HCT116 (cell line): ENCODE measurements at regions not wholly inside any gene's neighbourhood (a gene's known extent, or its start where the extent isn't known, plus 50 kb on each side); places are given as distances from the start of the nearest gene placed in this dataset.

Source experiments
- ATAC-seq: fragments of 200-7000 bp; cut with Tn5 transposase; 2 replicates; pipeline ENCODE4 v1.9.1; 2020; ENCODE audit warnings: mild to moderate bottlenecking, moderate library complexity
- BruUV-seq: library from RNA; stranded (reverse); fragments of 400-500 nt; replicated peaks from 2 replicates; lab custom pipeline; 2021; lab: Mats Ljungman, UMichigan
- CTCF ChIA-PET: fragments of 300-600 bp; sonication (Branson Sonifier 250); formaldehyde crosslinking; loops from one replicate; lab custom pipeline; 2021; ENCODE audit warnings: antibody characterized with exemption; lab: Charles Lee
- POLR2A ChIA-PET: fragments of 300-600, 350-600 bp; sonication (Branson Sonifier 250); formaldehyde crosslinking; loops from one replicate; lab custom pipeline; 2021; ENCODE audit warnings: antibody characterized with exemption; lab: Charles Lee
- RAD21 ChIA-PET, 2 experiments: fragments of 300-600 bp; sonication (Branson Sonifier 250); formaldehyde crosslinking; loops; one replicate each; lab custom pipeline; 2023; ENCODE audit warnings: low total read pairs in 2 of 2; ENCODE audit not compliant: uncharacterized antibody in 2 of 2, unreplicated experiment in 2 of 2, low non-redundant PET in 1 of 2; lab: Charles Lee
- DNase-seq: peaks from one replicate; pipeline ENCODE4 v3.0.0-alpha.2; 2010; ENCODE audit warnings: low read depth, low spot score
- H2AFZ ChIP-seq: fragments of 200-600 bp; shearing (Covaris generic), sonication (generic); 2 replicates; pipeline ENCODE4 v1.6.1; 2017; ENCODE audit warnings: low read depth, mixed run types, mixed read lengths, antibody characterized with exemption, low read length; ENCODE audit not compliant: poor library complexity, severe bottlenecking
- H3K27ac ChIP-seq: 2 replicates; pipeline ENCODE4 v1.5.1; 2012; ENCODE audit warnings: low read depth, low read length
- H3K27me3 ChIP-seq: fragments of 200-600 bp; sonication (generic); 2 replicates; pipeline ENCODE4 v1.6.1; 2016; ENCODE audit warnings: mixed run types, low read length, mixed read lengths; ENCODE audit not compliant: insufficient read depth
- H3K36me3 ChIP-seq, 2 experiments: fragments of 200-500 bp in 1 of 2; fragments of 200-600 bp in 1 of 2; sonication (Bioruptor generic) in 1 of 2; sonication (generic) in 1 of 2; 2 replicates each; pipeline versions ENCODE4 v1.5.1 to v1.6.1; 2014 to 2016; ENCODE audit warnings: low read length in 2 of 2, inconsistent platforms in 1 of 2, mixed read lengths in 1 of 2, mixed run types in 1 of 2; ENCODE audit not compliant: insufficient read depth in 2 of 2, control insufficient read depth in 1 of 2
- H3K4me1 ChIP-seq, 2 experiments: fragments of 200-600 bp in 1 of 2; sonication (generic) in 1 of 2; 2 replicates each; pipeline versions ENCODE4 v1.5.1 to v1.6.1; 2012 to 2017; ENCODE audit warnings: low read length in 2 of 2, inconsistent platforms in 1 of 2, mild to moderate bottlenecking in 1 of 2, mixed read lengths in 1 of 2, mixed run types in 1 of 2, moderate library complexity in 1 of 2; ENCODE audit not compliant: insufficient read depth in 2 of 2, control insufficient read depth in 1 of 2
- H3K4me2 ChIP-seq: fragments of 200-600 bp; sonication (generic); 2 replicates; pipeline ENCODE4 v1.6.1; 2017; ENCODE audit warnings: mixed run types, low read length, mixed read lengths
- H3K4me3 ChIP-seq, 2 experiments: fragments of 200-600 bp in 1 of 2; sonication (generic) in 1 of 2; replicated peaks in 1 of 2; 2 replicates each; pipeline ENCODE4 v1.5.1; 2011 to 2016; ENCODE audit warnings: low read length in 2 of 2, control low read depth in 1 of 2, low read depth in 1 of 2, mild to moderate bottlenecking in 1 of 2, mixed read lengths in 1 of 2, mixed run types in 1 of 2
- H3K79me2 ChIP-seq: fragments of 200-600 bp; sonication (generic); 2 replicates; pipeline ENCODE4 v1.6.1; 2017; ENCODE audit warnings: mild to moderate bottlenecking, mixed run types, low read length, moderate library complexity, mixed read lengths; ENCODE audit not compliant: insufficient read depth
- H3K9ac ChIP-seq: fragments of 200-600 bp; sonication (generic); 2 replicates; pipeline ENCODE4 v1.6.1; 2016; ENCODE audit warnings: low read length, mixed read lengths
- H3K9me2 ChIP-seq: fragments of 200-600 bp; sonication (generic), shearing (Covaris generic); 2 replicates; pipeline ENCODE4 v1.6.1; 2017; ENCODE audit warnings: mixed run types, mild to moderate bottlenecking, moderate library complexity; ENCODE audit not compliant: insufficient read depth
- H3K9me3 ChIP-seq, 2 experiments: fragments of 200-500 bp in 1 of 2; fragments of 200-600 bp in 1 of 2; sonication (Bioruptor generic) in 1 of 2; sonication (generic) in 1 of 2; 2 replicates each; pipeline ENCODE4 v1.6.1; 2014 to 2017; ENCODE audit warnings: low read length in 2 of 2, mixed read lengths in 2 of 2, inconsistent platforms in 1 of 2, low read depth in 1 of 2, mild to moderate bottlenecking in 1 of 2, mixed run types in 1 of 2, moderate library complexity in 1 of 2; ENCODE audit not compliant: control insufficient read depth in 1 of 2, insufficient read depth in 1 of 2
- H4K20me1 ChIP-seq: fragments of 200-600 bp; sonication (generic), shearing (Covaris generic); 2 replicates; pipeline ENCODE4 v1.6.1; 2017; ENCODE audit warnings: mixed run types, mild to moderate bottlenecking, moderate library complexity; ENCODE audit not compliant: insufficient read depth
- ATF3 ChIP-seq: IDR thresholded peaks from 2 replicates; pipeline ENCODE4 v1.6.1; 2012
- SRF ChIP-seq: IDR thresholded peaks from 2 replicates; pipeline ENCODE4 v1.6.1; 2012; ENCODE audit warnings: low read depth
- TCF7L2 ChIP-seq: IDR thresholded peaks from 2 replicates; pipeline ENCODE4 v1.7.0; 2011; ENCODE audit warnings: borderline replicate concordance, inconsistent platforms; ENCODE audit not compliant: insufficient read depth, insufficient read length; ENCODE audit errors: extremely low read depth
- ZBTB33 ChIP-seq: IDR thresholded peaks from 2 replicates; pipeline ENCODE4 v1.6.1; 2011; ENCODE audit warnings: mild to moderate bottlenecking, low read length, moderate library complexity; ENCODE audit not compliant: insufficient replicate concordance; ENCODE audit errors: extremely low read depth
- intact Hi-C: fragments of 100-400 bp; cut with micrococcal nuclease; formaldehyde crosslinking; loops from 2 replicates; pipeline ENCODE4 v1.10.0; 2022
- TF ChIP-seq, protein P1 (sequence below): IDR thresholded peaks from 2 replicates; pipeline ENCODE4 v1.6.1; 2012
- TF ChIP-seq, protein P2 (sequence below), 3 experiments: fragments of 200-600 bp in 1 of 3; sonication (generic) in 1 of 3; IDR thresholded peaks in 2 of 3; conservative IDR thresholded peaks in 1 of 3; 2 replicates each; pipeline ENCODE4 v1.5.1; 2012 to 2017; ENCODE audit warnings: low read depth in 2 of 3, low read length in 2 of 3, antibody characterized with exemption in 1 of 3, borderline replicate concordance in 1 of 3, control low read depth in 1 of 3, mild to moderate bottlenecking in 1 of 3, mixed read lengths in 1 of 3, mixed run types in 1 of 3, moderate library complexity in 1 of 3; ENCODE audit not compliant: insufficient read depth in 1 of 3

DNA sequence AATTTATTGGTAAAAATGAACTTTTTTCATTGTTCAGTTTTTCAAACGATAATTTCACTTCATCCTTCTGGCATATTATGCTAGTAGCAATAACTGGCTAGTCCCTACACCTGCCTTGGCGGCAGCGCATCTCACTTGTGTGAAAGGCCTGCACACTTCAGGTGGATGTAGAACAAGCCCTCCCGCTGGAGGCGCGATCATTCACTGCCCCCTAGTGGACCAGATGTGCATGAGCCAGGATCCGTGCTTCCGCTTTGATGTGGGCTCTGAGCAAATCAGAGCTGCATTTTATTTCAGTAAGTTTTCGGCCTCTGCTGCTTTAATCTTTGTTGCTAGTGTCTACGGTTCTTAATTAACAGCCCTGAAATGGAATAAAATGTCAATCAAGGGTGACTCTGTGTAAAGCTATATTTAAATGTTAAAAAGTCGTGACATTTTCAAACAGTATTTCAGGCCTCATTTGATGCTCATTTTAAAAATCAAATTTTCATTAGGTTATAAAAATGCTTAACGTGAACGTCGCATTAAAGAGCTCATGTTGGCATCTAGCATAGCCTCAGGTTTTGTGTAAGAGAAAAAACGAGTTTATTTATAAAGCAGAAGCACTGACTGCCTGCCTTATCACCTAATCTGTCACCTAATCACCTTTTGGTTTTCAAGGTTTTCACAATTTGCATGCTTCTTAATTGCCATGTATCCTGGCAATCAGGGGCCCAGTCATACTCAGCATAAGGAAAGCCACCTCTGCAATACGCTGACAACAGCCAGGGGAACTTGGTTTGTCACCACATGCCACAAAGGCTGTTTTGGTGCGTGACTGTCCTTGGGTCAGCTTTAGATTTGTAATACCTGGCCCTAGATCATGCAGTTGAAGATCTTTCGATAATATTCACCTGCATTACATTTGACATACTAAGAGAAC lies 112.2 kb downstream of the TEX26 start:
- no TSS peak for BruUV-seq
- no peaks in the 10 kb centered on the region for H3K36me3 ChIP-seq
- peak overlapping the region in 1 of 2 experiments; percentile 56; a peak in 3 of 4 replicates for H3K4me3 ChIP-seq
- ChIA-PET RAD21 (interaction anchor here (0.7 to 1.1 kb wide), 3 partner anchors 59 to 179 kb away, joined by 3 to 4 read pairs (median 4); no protein-coding TSS in a partner anchor), POLR2A (no interaction called here), CTCF (interaction anchor here (0.5 to 4.4 kb wide), 22 partner anchors 9 to 930 kb away, joined by 3 to 45 read pairs (median 3); no protein-coding TSS in a partner anchor)
- peak overlapping the region; percentile 89 for H3K4me2 ChIP-seq
- no peaks in the 10 kb centered on the region for H4K20me1 ChIP-seq
- intact Hi-C loops, result loop anchor here (1.0 to 10.0 kb wide), 8 partner anchors 67 to 912 kb away; partner anchors contain the start of genes HMGB1, HSPH1 and USPL1
- peak overlapping the region; percentile 98 for H3K27ac ChIP-seq
- TF ChIP-seq ATF3 (no peak), ZBTB33 (no peak), SRF (no peak), TCF7L2 (peak; percentile 94)
- TF ChIP-seq, protein P1, sequence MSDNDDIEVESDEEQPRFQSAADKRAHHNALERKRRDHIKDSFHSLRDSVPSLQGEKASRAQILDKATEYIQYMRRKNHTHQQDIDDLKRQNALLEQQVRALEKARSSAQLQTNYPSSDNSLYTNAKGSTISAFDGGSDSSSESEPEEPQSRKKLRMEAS, result no peak
- TF ChIP-seq, protein P2, sequence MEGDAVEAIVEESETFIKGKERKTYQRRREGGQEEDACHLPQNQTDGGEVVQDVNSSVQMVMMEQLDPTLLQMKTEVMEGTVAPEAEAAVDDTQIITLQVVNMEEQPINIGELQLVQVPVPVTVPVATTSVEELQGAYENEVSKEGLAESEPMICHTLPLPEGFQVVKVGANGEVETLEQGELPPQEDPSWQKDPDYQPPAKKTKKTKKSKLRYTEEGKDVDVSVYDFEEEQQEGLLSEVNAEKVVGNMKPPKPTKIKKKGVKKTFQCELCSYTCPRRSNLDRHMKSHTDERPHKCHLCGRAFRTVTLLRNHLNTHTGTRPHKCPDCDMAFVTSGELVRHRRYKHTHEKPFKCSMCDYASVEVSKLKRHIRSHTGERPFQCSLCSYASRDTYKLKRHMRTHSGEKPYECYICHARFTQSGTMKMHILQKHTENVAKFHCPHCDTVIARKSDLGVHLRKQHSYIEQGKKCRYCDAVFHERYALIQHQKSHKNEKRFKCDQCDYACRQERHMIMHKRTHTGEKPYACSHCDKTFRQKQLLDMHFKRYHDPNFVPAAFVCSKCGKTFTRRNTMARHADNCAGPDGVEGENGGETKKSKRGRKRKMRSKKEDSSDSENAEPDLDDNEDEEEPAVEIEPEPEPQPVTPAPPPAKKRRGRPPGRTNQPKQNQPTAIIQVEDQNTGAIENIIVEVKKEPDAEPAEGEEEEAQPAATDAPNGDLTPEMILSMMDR (IDR thresholded peaks at IDR 0.05 in 2 of 3, conservative IDR thresholded peaks at IDR 0.05 in 1 of 3; ENCODE audit: borderline replicate concordance in 1 of 3, insufficient read depth in 1 of 3, low read depth in 2 of 3, low read length in 2 of 3), result peak in 2 of 3 experiments; percentile 95 to 97; a peak in 4 of 6 replicates
- TF ChIP-seq, all 23 proteins: peak for 2
- Histone ChIP-seq H3K79me2 (no peaks in the 10 kb centered on the region), H3K9me2 (no peaks in the 10 kb centered on the region), H3K9ac (peak overlapping the region; percentile 62), H3K9me3 (no peaks in the 10 kb centered on the region), H3K27me3 (no peaks in the 10 kb centered on the region), H3K4me1 (peaks cover 28 to 55% of the 10 kb centered on the region in 2 experiments), H2AFZ (peak overlapping the region; percentile 24)
- DNase-seq (peak; percentile 78), ATAC-seq (peak; percentile 75)
